NCI-H1105 (cell line): ENCODE measurements at regions not wholly inside any gene's neighbourhood (a gene's known extent, or its start where the extent isn't known, plus 50 kb on each side); places are given as distances from the start of the nearest gene placed in this dataset.

Experiments used
- DNase-seq: peaks from one replicate; lab custom pipeline; 2025; lab: John Stamatoyannopoulos, UW

DNA sequence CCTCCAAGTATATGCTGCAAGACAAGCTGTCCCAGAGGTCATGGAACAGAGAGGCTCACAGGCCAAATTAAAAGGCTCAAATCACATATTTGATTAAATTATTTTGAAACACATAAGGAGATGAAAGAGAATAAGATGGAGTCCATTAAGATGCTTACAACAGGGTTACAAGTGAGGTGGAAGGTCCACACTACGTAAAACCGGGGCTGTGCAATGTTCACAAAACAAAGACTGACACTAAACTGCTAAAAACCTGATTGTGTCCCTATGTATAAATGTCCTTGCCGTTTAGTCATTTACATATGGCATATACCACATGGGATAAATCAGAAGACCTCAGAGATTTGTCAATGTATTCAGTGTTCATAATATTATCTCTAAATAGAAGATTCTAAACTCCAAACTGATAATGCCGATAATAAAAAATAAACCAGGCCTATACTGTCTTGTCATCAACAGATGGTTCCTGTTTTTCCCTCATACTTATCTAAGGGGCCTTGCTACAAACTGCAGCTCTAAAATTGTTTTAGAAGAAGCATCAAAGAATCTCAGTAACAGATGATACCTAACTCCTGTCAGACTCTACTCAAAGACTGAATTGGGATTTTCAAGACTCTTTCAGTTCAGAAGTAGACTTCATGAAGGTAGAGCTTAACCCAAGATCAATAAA is 51.8 kb upstream of the RIPOR2 start:
- no peak for DNase-seq

DNA sequence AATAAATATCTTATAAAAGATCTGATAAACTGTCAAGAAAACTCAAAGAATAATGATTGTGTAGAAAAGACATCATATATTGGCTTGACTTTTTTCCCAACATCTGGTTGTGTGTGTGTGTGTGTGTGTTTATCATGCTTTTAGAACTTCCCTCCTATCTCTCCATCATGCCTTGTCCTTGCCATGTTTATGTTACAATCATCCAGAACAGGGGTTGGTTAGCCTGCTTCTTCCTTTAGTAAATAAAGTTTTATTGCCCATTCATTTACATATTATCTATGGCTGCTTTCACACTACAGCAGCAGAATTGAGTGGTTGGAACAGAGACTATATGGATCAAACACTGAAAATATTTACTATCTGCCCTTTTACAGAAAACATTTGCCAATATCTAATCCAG is 52.8 kb upstream of the RIPOR2 start:
- no peak for DNase-seq

DNA sequence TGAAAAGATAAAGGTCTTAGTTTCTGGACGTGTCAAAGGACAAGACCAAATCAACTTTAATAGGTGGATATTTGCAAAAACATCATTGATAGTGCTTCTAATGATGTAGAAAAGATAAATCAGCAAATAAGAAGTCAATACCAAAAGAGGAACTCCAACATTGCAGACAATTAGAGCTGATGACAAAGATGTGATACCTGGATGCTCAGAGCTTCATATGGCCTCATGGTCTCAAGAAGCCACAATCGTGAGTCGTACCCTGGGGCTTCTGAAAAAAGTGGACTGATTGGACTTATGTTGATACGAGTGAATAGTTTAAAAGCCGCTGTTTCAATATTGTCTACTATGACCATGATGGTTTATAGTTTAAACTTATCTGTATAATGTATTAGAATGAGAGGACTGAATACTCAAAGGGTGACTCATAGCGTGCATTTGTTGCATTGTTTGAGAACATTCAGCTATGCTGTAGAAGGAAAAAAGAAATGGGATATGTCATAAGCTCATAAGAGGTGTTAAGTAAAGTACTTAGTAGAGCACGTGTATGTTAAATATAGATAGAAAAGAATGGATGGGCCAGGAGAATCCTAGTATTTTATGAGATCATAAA is 54.6 kb upstream of the RIPOR2 start:
- DNase-seq = no peak

DNA sequence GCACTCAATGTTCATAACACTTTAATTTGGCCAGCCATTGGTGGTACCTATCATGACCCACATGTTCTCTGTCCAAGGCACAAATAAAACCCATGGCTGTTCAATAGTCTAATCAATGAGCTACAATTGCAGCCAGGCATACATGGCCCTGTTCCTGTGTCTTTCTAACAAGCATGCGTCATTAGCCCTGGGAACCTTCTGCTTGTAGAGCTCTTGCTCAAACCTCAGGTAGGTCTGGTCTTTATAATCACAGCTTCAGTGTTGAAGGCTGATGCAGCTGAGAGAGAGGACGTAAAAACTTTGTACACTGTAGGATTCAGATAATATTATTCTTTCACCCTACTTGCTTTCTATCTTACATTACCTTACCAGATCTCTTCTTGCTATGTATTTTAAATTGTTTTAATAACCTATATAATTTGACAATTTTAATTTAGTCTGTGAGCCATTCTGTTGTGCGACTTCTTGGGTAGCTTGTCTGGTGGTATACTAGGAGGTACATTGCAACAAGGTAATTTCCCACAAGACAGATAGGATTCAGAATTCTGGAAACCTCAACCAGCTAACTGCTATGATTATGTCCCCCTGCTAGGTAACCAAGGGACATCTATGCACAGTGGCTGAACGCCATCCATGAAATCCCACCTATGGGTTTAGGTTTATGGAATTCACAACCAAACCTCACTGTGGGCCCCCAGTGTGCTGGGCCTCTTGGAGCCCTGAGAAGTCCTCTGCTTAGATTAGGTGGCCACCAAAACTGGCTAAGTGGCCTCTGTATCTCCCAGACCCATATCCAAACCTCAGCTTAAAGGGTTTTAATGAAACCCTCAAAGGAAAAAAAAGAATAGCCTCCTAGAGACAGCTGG is 55.4 kb upstream of the RIPOR2 start:
- DNase-seq = no peak

DNA sequence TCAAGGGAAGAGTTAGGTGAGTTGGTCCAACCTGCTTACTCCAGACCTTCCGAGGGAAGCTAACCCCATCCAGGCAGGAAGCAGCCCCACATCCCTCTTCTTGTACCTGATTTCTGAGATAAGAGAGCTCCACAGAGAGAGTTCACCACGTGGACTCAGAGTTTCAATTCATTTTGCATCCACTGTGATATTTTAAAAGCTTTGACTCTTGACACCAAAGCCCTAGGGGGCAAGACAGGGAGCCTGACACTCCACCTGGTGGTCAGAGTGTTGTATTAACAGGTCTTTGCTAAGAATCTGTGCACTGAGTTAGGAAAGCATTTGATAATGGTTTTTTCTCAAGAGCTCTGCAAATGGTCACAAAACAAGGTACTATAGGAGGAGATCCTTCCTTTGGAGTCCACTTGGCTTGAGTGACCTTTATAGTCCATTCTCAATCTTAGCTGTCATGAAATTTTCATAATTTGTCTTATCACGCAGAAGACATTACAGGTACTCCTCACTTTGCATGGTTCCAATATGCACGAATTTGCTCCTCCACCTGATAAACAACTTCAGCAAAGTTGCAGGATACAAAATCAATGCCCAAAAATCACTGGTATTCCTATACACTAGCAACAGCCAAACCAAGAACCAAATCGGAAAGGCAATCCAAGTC is 56.2 kb upstream of the RIPOR2 start:
- peak; percentile 59 for DNase-seq

DNA sequence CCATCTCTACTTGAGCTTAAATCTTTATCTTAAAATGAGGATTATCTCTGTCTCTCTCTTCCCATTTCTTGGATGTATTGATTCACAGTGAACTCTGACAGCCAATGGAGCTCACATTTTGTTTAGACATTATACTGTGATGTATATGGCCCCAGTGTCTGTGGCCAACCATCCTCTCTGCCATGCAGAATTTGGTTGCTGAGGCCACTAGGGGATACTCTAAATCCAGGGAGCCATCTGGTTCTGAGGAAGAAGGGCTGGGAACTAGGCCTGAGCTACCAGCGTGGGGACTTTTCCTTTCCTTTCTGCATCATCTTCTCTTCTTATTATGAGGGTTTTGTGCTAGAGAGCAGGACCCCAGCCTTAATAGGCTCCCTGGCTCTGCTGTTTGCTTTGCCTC is 59.1 kb upstream of the RIPOR2 start:
- no peak for DNase-seq

DNA sequence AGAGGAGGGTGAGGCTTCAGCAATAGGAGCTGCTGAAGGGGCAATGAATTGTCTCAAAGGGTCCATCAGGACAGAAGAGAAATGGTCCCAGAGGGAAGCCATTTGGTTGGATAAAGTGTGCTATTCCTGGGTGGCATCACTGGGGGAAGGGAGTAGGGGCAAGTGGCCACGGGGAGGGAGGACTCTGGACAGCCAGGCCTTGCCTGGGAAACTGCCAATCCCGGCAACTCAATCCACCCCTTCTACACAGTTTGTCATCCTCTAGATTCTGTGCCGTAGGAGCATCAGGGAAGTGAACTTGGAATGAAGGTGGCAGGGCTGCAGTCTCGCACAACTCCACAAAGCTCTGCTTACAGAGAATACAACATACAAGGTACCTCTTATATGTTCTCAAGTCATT is 59.5 kb upstream of the RIPOR2 start:
- DNase-seq = no peak

DNA sequence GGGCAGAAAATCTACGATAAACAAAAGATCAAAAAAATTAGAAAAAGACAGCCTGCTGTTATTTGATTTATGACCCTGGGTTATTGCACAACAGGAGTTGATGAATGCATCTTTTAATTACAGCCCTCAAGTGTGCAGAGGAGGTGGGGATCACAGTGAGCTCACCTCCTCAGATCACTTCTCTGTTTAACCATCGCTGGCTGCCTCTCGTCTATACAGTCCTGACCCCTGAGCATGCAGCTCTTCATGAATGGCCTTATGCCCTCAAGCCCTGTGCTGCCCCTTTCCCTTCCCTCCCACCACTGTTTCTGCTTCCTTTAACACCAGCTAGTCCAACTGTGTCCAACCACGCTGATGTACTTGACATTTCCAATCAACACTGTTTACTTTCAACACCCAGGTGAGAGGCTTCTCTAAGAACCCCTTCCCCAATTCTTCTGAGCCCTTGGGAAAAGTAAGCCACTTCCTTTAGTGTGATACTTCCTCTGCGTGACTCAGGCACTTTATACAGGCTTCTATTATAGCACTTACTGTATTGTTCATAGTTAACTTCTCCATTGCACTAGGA is 60.6 kb upstream of the RIPOR2 start:
- no peak for DNase-seq

DNA sequence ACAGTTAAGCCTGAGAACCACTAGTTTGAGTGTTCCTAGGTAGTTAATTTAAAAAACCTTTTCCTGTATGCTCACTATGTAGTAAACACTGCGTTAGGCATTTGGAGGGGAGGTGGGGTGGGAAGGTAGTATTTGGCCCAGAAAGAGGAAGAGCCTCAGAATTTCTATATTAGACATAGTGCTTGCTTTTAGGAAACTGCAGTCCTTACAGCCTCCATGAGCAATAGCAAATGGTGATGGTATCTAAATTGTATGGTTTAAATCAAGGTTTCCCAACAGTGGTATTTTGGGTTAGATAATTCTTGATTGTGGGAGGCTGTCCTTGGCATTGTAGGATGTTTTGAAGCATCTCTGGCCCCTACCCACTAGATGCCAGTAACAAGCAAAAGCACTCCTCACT is 61.5 kb upstream of the RIPOR2 start:
- DNase-seq = no peak

DNA sequence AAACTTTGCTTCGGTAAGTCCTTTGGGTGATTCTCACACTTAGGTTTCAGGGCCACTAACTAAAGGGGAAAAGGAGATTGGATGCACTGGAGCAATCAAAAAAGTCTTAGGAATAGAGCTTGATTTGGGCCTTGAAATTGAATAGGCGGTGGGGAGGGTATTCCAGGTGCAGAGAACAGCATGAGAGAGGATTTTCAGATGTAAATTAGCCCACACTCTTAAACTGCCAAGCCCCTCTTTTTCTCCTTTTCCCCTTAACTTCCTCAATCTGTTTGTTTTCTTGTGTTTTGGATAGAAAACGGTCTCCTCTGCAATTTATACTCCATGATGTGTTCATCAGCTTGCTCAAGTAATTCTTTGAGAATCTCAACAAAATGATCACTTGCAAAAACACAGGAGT is 62.1 kb upstream of the RIPOR2 start:
- DNase-seq = no peak

DNA sequence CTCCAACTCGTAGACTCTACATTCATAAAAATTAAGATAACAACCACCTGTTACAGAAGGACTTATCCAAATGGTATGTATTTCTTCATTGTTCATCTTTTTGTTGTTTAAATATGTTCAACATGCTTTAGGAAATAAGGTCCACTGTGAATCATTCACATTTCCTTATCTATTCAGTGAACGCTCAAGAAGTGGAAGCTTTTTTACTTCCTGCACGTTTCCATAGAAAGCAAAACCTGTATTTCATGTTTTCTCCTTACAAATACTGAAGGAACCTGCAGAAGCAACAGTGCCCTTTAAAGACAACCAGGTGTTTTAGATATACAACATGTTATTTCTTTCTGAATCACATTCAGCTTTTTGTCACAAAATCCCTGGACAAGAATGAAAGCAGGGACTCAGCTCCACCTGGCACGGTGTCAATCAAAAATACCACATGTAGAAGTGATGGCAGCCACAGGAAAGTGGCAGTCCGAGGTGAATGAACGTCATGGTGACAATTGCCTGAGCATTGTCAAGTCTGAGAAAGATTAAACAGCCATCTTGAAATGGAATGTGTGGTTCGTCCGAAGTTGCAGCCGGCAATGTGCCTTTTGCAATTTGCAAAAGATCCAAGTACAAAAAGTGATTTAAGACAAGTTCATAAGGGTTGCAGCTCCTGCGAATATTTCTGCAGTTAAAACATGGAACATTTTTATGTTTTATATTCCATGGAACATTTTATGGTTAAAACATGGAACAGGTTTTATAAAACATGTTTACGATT is 66.7 kb upstream of the RIPOR2 start:
- no peak for DNase-seq

DNA sequence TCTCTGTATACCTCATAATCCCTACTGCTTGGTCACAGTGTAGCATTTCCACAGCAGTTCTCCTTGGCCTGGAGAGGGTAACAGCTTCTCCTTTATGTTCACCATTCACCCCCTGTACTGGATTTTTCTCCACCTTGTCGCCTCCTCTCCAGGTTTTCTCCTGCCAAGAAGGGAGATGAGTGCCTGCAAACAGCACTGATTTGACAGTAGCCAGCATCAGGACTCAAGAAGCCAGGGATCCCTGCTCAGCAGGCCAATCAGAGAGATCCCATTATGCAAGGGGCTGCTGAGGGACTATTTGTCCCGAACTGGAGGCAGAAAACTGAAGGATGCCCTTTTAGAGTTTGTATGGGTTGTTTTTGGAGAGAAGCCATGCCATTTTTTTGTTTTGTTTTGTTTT is 68.6 kb upstream of the RIPOR2 start:
- no peak for DNase-seq

DNA sequence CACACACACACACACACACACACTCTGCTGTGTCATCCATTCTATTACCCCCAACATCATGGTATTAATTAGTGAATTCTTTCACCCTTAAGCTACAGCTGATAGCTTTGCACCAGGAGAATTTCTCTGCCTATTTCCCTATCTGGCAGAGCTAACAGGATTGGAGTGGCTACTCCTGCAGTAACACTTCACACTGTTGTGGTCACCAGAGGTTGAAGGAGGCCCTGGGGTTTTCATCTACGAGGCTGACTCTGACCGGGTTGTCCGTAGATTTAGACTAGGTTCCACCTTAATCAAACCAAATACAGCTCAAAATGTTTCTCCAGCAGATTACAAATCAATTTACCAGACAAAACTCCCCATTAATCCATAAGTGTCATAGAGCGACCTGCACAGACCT is 69.2 kb upstream of the RIPOR2 start:
- no peak for DNase-seq

DNA sequence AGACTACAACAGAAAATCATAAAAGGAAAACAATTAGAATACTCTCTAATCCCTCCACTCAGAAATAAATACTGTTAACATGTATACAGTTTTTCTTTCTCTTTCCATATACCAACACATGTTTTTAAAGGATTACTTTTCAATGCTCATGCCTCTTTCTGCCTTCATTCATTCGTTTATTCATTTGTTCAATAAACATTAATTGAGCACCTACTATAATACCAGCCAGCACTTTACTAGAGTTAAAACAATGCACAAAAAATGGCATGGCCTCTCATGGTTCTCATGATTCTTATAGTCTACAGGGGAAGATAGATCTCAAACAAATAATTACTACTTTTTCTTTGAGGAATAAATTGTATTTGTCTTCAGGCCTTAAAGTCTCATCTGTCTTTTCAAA is 70.3 kb upstream of the RIPOR2 start:
- DNase-seq = no peak

DNA sequence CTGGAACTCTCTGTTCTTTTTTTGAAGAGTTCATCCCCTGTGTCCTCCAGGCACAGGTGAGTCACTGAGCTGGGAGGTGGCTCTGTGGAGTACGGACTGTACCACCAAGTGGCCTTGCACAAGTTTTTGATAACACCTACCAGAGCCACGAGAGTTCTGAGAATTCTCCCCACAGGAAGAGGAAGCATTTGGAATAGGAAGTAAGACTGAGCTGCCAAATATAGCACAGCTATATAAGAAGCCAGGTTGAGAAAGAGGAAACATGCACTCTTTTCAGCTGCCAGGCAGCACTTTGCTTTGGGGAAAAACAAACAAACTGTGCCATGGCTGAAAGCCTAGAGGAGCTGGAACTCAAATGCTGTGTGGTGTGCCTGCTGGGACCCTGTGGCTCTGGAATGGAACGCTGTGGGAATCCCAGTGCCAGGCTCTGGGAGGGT is 70.8 kb upstream of the RIPOR2 start:
- no peak for DNase-seq

DNA sequence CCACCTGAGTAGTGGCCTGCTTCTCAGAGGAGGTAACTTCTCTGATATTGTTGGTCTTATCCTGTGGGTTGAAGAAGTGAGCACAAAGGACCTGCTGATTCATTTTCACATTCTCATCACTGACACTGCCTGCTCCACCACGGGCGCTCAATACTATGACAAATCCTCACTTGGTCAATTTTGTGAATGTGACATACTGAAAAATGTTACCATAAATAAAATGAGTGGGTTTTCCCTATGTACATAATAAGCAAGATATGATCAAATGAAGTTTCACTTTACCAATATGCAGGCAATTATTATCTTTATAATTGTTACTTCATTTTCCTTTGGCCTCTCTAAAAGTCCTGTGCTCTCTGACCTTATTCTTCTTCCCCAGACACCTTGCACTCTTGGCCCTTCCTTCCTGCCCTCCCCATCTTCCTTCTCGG is 71.5 kb upstream of the RIPOR2 start:
- no peak for DNase-seq

DNA sequence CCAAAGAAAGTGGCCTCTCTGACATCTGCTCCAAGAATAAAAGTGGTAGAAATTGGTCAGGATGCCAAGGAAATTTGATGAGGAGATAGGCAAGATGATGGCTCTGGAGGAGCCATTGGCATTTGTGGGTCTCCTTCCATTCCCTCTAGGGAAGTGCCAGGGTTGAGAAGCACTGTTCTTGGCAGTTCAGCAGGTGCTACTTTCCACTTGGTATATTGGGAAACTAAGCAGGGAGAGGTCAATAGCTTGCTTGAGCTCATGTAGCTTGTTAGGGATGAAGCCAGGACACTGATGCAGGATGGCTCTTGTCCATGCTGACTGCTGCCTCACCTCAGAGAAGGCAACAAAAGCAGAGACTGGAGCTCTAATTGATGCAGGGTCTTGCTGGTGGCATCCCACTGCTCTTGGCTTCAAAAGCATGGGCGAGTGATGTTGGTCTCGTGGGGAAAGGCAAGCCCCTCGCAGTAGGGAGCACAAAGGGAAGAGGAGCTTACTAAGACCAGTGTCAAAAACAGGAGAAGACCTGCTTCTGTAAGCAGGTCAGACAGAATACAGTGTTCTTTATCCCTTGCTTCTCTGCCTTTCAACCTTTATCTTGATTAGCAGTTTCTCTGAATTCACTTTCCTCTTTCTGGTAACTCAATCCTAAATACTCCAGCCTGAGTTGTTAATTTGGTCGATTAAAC is 73.1 kb upstream of the RIPOR2 start:
- DNase-seq = no peak

DNA sequence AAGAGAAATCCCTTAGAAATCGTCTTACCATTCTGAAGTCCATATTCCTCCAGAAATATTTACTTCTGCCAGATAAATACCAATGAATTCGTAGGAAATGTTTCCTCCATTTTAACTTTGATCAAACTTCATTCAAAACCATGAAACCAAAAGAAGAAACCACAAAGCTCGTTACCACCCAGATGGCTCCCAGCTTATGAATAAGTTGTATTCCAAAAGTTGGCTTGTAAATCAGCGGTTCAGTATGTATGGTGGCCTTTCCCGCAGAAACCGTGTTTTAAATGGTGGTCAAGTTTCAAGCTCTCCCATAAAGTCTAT is 73.6 kb upstream of the RIPOR2 start:
- no peak for DNase-seq

DNA sequence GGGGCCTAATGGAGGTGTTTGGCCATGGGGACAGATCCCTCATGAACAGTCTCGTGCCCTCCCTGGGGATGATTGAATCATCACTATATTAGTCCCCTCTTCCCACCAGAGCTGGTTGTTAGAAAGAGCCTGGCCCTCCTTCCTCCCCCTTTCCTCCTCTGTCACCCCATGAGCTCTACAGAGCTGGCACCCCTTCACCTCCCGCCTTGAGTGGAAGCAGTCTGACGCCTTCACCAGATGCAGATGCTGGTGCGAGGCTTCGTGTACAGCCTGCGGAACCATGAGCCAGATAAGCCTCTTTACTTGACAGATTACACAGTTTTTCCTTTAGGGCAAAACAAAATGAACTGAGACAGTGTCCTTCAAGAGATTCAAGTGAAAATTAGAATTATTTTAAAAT is 74.4 kb upstream of the RIPOR2 start:
- no peak for DNase-seq

DNA sequence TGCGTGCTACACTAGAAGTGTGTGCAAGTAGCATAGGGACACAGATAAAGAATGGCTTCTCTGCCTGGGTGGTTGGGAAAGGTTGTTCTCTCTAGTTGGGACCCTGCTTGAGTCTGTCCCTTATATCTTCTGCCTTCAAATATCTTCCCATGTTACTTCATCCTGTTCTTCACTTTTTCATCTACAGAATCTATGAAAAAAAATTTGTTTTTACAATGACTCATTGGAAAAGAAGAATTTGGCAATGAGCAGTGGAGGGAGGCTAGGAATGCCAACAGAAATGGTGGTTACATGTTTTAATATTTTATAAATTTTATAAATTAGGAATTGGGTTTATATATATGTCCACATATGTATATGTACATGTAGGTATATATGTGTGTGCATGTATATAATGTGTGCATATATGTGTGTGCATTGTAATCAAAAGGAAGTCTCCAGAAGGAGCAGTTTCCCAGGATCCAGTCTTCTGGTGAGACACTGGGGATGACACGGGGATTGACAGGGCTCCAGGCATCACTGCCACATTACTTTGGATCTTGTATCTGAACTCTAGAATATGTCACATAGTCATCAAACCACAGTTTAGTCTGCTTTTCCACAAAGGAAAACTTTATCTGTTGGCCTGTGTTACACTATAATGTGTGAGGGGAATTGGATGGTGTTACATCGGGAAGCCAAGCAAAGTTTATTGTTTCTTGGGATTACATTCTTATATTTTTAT is 75.3 kb upstream of the RIPOR2 start:
- DNase-seq = no peak
